PC-3 (cell line): ENCODE measurements at regions not wholly inside any gene's neighbourhood (a gene's known extent, or its start where the extent isn't known, plus 50 kb on each side); places are given as distances from the start of the nearest gene placed in this dataset.

Source experiments
- CTCF ChIP-seq: fragments of 300-600 bp; sonication (generic); conservative IDR thresholded peaks from 2 replicates; pipeline ENCODE4 v1.5.1; 2017; ENCODE audit warnings: antibody characterized with exemption, low read depth, mild to moderate bottlenecking, low read length
- EZH2 ChIP-seq: fragments of 300-600 bp; sonication (generic); IDR thresholded peaks from one replicate; pipeline ENCODE4 v1.6.1; 2017; ENCODE audit warnings: antibody characterized with exemption, mild to moderate bottlenecking, low read length; ENCODE audit not compliant: unreplicated experiment

GRCh38 chr3:99384596-99384995 lies 253.8 kb upstream of the COL8A1 start:
- no peak for TF ChIP-seq CTCF
- no peak for TF ChIP-seq EZH2
